Epithelial cell of esophagus (primary cell): ENCODE measurements at regions not wholly inside any gene's neighbourhood (a gene's known extent, or its start where the extent isn't known, plus 50 kb on each side); places are given as distances from the start of the nearest gene placed in this dataset.

Source experiments
- DNase-seq: peaks from one replicate; pipeline ENCODE4 v3.0.0; 2010; ENCODE audit warnings: low read depth
- H3K4me3 ChIP-seq: 2 replicates; pipeline ENCODE4 v1.5.1; 2011; ENCODE audit warnings: mild to moderate bottlenecking, low read length, control low read depth
- TF ChIP-seq, protein P1 (sequence below): IDR thresholded peaks from 2 replicates; pipeline ENCODE4 v1.5.1; 2011; ENCODE audit warnings: low read depth, mild to moderate bottlenecking, low read length, control low read depth, inconsistent platforms; ENCODE audit not compliant: insufficient read depth; ENCODE audit errors: missing control alignments

DNA sequence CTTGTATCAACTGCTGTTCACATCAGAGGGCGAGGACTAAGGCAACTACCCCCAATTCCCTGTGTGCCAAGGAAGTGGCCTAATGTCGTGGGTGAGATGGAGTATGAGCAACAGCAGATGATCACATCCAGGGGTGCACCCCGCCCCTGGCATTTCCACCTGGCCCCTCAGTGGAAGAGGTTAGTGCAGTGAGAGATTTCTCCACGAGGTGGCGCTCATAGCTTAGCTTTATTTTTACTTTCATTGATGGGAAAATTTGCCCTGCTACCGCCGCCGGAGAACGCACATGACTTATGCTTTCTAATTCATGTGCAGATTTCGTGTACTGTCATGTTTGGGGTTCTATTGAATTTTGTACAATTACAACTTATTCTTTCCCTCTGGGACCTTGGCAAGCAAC lies 470.6 kb upstream of the MEX3C start:
- H3K4me3 ChIP-seq, result no peak overlapping the region
- TF ChIP-seq, protein P1, sequence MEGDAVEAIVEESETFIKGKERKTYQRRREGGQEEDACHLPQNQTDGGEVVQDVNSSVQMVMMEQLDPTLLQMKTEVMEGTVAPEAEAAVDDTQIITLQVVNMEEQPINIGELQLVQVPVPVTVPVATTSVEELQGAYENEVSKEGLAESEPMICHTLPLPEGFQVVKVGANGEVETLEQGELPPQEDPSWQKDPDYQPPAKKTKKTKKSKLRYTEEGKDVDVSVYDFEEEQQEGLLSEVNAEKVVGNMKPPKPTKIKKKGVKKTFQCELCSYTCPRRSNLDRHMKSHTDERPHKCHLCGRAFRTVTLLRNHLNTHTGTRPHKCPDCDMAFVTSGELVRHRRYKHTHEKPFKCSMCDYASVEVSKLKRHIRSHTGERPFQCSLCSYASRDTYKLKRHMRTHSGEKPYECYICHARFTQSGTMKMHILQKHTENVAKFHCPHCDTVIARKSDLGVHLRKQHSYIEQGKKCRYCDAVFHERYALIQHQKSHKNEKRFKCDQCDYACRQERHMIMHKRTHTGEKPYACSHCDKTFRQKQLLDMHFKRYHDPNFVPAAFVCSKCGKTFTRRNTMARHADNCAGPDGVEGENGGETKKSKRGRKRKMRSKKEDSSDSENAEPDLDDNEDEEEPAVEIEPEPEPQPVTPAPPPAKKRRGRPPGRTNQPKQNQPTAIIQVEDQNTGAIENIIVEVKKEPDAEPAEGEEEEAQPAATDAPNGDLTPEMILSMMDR, result peak; percentile 82
- peak; percentile 56 for DNase-seq

DNA sequence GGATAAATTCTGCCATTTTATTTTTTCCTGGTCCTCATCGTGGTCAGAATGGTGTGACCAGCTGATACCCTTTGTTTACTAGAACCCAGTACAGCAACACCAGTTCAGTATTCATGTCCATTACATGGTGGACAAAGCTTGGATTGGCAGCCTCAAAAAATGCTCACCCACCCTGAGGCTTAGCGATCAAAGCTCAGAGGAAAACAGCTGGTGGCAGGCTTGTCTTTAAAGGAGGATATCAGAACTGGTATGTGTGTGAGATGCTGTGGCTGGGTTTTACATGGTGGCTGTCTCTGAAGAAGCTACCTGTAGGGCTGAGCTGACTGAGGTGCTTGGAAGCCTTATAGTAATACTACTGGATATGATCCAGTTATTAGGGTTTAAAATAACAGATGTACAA lies 471.1 kb upstream of the MEX3C start:
- no peak for DNase-seq
- TF ChIP-seq, protein P1, result no peak
- H3K4me3 ChIP-seq, result no peak overlapping the region

DNA sequence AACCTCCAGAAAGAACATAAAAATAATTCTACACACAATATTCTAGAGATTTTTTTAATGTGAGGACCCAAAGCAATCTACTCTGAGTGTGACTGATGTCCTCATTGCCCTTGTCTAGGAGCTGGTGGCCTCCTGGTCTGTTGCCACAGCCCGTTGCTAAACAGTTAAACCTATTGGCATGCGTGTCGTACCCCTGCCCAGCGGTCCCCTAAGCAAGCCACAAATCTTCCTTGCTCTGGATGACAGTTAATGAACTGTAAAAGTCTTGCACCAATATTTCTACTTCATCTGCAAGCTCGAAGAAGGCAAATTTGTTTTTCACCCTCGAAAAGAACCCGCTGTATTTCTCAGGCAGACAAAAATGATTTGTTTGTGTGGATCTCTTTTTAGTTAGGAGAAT lies 489.1 kb upstream of the MEX3C start:
- TF ChIP-seq, protein P1, result no peak
- DNase-seq, result no peak
- H3K4me3 ChIP-seq, result no peak overlapping the region

DNA sequence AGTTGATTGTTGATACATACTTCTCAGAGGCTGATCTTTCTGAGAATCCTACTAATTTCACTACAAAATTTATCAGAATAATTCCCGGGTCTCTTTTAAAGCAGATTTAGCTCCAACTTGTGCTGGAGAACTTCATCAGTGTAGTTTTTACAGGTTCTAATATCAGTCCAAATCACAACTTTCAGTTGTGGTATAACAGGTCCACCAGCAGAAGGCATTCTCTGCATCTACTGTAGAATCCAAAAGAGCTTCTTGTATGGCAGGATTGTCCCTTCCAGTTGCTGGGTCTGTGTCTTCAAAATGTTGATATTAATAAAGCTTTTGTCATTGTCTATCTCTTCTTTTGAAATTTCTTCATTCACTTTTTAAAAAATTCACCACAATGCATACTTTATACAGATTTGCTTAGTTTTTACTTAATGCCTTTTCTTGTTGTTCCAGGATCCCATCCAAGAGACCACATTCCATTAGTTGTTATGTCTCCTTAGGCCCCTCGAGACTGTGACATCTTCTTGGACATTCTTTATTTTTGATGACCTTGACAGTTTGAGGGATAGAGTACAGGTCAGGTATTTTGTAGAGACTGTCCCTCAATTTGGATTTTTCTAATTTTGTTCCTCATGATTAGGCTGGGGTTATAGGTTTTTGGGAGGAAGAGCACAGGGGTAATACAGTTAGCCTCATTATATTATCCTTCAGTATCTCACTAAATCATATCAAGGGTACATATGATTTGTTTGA lies 490.5 kb upstream of the MEX3C start:
- H3K4me3 ChIP-seq, result no peak overlapping the region
- no peak for DNase-seq
- TF ChIP-seq, protein P1, result no peak

DNA sequence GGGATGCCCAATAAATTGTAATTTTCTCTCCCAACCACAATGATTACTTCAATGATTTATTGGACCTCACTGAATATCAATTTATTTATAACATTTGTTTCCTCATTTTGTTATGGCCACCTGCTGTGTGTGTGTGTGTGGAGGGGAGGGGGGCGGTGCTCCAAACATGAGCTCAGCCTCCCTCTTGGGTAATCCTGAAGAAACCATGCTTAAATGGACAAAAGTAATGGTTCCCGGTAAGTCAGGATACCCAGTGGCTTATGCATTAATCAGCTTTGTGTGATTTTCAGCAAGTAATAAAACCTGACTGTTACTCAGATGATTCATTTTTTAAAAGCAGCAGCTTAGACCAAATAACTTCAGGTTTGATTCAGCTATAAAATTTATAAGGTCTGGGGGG lies 495.1 kb upstream of the MEX3C start:
- TF ChIP-seq, protein P1, result no peak
- no peak overlapping the region for H3K4me3 ChIP-seq
- no peak for DNase-seq

DNA sequence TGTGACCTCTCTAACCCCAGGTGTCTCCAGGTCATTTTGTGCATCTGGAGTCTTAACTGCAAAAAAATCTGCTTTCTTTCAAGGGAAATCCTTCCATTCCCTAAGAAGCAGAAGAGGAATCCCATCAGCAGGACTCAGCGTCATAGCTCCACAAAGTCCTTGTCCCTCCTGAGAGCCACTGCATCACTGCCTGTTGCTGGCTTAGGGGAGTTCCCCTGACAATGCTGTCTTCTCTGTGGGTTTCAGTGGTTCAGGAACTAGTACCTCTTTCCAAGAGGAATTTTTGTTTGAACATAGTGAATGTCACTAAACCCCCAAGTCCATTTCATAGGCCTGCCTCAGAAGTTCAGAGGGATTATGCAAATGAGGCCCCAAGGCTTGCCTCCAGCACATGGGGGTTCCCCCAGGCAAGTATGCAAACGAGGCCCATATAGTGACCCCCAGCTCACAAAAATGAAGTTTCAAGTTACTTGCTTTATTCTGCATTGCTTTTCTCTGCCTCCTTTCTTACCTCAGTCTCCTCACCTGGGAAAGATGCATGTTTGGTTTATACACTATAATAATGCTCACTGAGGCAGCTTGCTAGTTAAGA lies 513.9 kb upstream of the MEX3C start:
- DNase-seq, result no peak
- H3K4me3 ChIP-seq, result no peak overlapping the region
- TF ChIP-seq, protein P1, result no peak

DNA sequence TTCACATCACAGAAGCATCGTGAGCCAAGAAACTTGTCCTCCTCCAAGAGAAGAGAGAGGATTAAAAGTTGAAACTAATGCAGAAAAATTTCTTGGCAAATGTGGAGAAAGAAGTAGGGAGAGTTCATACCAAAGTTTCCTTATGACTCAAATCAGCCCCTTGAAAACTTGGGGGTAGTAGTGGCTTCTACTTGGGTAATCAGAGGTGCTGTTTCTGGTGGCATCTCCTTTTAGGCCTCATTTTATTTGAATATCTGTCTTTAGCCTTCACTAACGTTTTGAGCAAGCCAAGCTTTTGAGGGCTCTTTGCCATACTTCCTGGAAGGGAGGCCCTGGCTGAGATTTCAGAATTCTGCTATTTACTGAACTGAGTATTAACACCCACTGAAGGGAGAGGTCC lies 515.3 kb upstream of the MEX3C start:
- no peak overlapping the region for H3K4me3 ChIP-seq
- no peak for DNase-seq
- TF ChIP-seq, protein P1, result no peak
